Activated T-helper 9 cell treated with anti-CD3 and anti-CD28 coated beads, Interleukin-2, amount 50 U/mL, for 16 hours (primary cell): ENCODE measurements at regions not wholly inside any gene's neighbourhood (a gene's known extent, or its start where the extent isn't known, plus 50 kb on each side); places are given as distances from the start of the nearest gene placed in this dataset.

Experiments
- DNase-seq: peaks from one replicate; pipeline ENCODE4 v3.0.0-alpha.2; 2020; ENCODE audit warnings: low read depth

DNA sequence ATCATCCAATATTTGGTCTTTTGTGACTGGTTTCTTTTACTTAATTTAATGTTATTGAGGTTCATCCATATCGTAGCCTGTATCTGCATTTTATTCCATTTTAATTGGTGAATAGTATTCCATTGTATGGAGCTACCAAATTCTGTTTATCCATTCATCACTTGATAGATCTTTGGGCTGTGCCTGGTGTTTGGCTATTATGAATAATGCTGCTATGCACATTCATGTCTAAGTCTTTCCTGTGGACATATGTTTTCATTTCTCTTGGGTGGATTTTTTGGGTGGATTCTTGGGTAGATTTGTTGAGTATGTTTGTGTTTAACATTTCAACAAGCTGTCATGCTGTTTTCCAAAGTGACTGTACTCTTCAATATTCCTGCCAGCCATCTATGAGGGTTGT is 52.5 kb upstream of the NEDD4L start:
- no peak for DNase-seq

DNA sequence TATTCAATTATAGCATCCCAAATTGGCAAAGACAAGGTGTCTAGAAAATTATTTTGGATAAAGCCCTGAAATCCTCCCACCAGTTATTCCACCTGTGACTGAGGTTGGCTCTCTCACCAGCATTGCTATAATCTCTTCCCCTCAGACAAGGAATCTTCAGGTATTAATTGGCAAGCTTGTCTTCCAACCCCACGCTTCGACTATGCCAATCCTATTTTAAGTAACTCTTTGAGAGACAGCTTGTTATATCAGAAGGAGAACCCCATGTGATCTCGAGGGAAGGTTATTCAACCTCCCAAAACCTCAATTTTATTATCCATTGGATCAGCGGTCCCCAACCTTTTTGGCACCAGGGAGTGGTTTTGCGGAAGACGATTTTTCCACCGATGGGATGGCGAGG is 54.5 kb upstream of the NEDD4L start:
- DNase-seq: no peak

DNA sequence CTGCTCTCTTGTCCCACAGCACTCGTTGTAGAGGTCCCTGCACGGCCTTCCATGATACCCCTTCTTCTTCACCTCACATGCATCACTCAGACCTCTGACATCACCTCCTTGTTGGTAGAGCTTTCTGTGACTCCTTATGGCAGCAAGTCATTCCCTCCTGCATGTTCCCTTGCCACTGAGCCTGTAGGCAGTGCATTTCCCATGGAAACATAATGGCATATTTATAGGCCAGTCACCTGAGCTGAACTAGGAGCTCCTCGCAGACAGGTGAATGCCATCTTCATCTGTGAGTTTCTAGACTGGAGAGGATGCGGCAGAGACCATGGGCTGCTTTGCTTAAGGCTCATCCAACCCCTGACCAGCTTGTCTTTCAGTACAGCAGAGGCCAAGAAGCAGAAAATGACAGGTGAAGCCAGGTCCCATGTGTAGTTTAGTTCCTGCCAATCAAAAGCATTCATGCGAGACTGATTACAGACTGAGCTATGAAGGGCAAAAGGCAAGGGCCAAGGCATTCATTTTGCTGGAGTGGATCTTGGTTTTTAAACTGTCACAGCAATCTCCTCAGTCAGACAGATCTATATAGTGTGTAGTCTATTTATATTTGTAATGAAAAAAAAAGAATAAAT is 59.4 kb upstream of the NEDD4L start:
- no peak for DNase-seq

DNA sequence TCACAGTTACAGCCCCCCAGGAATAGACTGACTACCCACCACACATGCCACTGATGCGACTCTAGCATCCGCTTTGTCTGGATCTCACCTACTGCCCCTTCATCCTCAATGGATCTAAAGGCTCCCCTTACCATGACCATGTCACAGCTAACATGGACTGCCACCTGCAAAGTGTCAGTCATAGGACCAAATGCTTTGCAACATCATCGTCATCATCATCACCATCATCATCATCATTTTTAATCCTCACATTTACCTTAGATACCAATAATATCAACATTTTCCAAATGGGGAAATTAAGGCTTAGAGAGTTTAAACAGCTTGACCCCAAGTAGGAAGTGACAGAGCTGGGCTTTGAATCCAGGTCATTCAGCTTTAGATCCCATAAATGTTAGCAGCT is 60.1 kb upstream of the NEDD4L start:
- no peak for DNase-seq

DNA sequence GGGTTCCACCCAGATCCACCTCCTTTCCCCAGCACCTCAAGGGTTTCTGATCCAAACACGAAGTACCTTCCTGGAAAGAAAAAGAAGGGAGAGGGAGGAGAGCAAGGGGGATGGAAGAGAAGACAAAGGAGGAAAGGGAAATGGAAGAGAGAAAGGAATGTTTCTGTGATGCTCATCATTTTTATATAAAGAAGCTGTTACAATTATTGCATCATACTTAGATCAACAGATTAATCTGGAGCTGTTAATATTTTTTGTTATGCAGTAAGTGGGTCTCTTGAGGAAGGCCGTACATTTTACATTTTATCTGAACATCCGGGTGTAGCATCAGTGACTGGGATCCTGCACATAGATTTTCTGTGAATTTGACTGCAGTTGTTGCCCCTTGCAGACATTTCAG is 60.6 kb upstream of the NEDD4L start:
- no peak for DNase-seq

DNA sequence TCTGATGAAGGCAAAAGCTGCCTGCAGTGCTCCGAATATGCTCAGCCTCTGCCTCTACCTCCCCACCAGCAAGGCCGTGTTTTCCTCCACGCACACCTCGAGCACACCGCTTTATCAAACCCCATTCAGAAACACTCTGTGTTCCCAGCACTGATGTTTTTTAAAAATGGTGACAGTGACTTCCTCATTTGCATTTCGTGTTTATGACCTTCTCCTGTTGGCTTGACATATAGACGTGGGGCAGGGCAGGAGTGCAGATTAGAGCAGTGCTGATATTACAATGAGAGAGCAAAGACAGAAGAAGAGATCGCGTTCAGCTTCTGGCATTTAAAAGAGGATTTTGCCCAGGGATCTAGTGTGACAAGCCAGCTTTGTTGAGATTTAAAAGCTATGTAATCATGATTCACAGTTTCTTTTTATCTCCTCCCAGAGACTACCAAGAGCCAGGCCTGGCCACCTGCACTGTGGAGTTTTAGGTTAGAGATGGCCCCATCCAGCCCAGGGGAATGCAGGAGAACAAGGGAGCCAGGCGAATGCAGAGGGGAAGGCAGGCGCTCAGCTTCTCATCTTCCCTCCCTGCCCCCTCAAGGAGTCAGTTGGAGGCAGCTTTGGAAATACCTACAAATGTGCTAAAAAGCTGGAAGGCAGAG is 61.5 kb upstream of the NEDD4L start:
- no peak for DNase-seq

DNA sequence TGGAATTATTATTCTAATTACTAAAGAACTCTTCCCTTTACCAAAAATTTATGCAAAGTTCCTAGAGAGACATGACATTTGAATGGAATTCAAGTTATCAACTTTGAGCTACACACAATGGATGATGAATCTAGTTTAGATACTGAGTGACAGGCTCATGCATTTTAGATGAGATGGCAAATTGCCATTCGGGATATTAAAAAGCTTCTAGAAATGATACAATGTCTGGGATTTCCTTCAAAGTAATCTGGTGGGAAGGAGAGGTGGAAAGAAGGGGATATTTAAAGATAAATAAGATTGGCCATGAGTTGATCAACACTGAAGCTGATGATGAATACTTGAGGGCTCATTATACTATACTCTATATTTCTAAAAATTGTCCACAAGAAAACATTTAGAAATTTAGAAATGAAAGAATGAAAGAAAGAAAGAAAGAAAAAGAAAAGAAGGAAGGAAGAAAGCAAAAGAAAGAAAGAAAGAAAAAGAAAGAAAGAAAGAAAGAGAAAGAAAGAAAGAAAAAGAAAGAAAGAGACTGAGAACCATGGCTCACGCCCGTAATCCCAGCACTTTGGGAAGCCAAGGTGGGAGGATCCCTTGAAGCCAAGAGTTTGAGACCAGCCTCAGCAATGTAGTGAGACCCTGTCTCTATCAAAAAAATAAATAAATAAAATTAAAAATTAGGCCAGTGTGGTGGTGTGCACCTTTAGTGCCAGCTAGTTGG is 62.6 kb upstream of the NEDD4L start:
- no peak for DNase-seq

DNA sequence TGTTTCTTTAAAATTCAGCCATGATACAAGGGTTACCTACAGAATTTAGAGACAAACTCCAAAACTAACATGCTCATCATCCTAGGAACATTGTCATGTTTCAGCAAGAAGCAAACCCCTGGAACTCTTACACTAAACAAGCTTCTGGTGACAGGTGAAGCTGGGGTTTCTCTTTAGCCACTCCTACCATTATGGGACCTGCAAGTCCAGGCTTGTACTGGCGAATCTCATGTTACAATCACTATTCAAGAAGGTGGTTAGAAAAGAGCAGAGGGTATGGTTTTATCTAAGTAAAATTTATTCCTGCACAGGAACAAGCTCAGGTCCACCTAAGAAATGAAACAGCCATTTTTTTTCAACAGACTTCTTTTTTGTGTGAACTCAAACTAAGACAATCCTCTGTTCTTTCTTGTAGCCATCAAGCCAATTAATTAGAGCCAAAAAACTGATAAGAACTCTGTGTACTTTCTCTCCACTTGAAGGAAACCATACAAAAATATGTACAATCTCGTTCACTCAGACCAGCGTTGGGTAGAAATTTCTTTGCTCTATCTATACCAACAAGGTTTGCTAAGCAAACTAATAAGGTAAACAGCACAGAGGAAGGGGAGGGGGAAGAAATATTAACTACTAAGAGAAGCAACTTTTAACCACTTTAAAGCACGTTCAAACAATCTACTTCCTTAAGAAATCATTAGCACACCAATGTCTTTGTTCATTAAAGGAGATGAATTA is 63.3 kb upstream of the NEDD4L start:
- DNase-seq: no peak

DNA sequence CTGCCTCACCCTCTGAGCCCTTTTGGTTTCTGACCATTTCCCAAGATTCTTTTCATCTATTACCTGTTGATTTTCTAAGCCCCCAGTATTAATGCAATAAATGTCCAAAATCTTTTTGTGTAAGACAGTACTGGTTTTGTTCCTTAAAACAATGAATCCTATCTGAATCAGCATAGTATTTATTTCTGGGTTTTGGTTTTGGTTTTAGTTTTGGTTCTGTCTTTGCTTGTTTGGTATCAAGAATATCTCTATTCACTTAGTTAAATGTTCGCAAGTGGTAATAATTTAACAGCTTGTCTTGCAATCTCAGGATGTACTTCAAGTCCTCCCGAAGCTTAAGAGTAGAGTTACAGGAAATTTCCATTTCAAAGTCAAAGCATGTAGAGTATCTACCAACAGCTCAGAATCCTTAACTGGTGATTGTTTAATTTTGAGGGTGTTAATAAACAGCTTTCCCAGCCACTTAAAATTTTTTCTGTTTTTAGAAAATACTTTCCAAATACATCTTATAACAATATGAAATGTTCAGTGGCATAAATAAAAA is 67.7 kb upstream of the NEDD4L start:
- no peak for DNase-seq

DNA sequence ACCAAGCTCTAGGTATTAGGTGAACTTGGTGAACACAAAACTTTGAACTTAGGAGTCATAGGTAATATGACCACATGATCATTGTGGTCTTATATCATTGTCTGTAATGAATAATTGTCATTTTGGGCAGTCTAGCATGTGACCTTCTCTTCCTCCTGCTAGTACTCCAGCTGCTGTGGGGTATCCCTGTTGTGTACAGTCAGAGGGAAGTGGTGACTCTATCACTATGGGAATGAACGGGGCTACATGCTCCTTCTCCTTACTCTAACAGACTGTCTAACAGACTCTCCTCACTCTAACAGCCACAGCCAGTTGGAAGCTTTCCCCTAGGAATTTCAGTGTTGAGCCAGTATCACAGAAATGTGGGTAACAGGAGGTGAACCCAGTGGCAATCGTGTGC is 68.2 kb upstream of the NEDD4L start:
- no peak for DNase-seq

DNA sequence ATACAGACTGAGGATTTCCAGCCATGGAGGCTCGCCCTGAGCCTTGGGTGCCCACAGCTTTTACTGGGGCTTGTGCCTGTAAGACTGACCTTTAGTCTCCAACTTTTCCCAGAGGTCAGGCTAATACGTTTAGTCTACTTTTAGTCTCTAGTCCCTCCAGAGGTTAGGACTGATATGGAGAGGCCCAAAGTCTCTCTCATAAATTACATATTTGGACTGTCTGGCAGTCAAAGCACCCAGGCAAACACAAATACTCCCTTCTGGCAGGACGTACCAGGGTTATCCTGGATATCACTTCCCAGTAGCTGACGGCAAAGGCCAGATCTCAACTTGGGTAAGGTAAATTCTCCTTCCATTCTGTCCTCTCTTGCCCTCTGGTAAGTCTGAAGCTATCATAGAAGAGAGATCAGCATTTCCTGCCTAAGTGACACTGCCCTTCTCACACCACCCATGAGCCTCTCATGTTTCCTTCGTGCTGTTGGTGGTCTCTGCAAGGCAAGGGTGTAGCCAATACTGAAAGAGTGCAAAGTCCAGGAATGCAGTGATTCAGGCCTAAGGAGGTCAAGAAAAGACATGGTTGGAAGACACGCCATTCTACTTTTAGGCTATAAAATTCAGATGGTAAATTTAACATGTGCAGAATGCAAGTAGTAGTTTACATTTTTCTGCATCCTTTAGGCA is 69.3 kb upstream of the NEDD4L start:
- no peak for DNase-seq

DNA sequence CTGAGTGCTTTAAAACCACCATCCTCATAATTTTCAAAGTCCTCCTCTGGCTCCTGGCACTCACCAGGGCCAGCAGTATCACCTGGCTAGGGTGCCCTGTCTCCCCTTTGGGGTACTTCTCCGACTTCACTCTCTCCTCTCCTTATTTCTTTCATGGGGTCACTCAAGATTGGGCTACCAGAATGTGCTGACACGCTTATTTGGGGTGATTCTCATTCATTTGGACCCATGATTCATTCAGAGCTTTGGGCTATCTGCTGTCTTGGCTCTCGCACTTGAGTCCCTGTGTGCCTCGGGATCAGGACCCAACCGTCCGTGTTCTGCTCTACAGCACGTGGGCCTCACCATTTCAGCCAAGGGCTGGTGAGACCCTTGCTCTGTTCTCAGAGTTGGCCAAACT is 70.1 kb upstream of the NEDD4L start:
- DNase-seq: no peak

DNA sequence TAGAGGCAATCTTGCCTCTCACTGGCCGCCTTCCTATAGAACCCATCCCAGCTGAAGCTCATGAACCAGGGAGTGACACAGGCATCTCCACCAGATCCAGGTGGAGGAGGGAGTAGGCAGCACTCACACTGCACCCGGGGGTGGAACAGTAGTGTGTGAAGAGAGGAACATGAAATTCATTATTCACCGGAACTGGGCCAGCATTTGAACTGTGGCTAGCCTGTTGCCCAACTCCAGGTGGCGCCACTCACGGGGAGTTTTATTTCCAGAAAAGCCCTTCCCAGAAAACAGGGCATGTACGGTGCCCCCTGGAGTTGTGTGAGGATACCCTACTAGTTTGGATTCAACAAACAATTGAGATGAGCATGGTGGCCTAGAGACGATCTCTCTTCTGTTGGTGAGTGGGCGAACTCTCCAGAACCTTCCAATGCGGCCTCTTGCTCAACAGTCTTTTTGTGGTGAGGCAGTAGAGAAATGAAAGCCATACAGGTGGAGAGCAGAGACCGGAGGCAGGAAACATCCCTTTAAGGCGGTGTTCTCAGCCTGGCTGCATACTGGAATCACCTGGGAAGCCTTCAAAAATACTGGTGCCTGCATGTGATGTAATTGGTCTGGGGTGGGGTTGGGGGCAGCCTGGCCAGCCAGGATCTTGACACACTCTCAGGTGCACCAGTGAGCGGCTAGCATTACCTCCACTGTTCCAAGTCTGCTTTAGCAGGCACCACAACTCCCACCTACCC is 73.5 kb upstream of the NEDD4L start:
- no peak for DNase-seq

DNA sequence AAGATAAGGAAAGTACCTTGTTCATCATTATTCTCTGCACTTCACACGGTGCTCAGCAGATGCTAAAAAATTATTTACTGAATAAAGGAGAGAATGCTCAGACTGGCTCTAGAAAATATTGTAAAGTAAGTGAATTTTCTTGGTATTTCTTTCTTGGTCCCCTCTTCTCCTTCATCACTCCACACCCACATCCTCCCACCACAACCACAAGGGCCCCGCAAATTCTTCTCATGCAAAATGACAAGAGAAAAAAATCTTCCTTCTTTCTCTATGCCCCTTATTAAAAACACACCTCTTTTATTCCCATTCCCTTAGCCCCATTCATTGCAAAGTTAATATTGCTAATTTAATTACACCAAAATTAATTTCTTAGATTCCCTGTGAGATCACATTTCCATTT is 74.2 kb upstream of the NEDD4L start:
- DNase-seq: no peak

DNA sequence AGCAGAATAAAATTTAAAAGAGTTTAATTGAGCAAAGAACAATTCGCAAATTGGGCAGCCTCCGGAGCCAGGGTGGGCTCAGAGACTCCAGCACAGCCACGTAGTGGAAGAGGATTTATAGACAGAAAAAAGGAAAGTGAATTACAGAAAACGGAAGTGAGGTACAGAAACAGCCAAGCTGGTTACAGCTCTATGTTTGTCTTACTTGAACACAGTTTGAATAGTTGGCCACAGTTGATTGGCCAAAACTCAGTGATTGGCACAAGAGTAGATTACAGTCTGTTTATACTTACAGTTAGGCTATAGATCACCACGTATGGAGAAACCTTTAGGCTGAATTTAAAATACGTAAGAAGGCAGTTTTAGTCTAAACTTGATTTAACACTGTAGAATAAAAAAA is 78.8 kb upstream of the NEDD4L start:
- no peak for DNase-seq

DNA sequence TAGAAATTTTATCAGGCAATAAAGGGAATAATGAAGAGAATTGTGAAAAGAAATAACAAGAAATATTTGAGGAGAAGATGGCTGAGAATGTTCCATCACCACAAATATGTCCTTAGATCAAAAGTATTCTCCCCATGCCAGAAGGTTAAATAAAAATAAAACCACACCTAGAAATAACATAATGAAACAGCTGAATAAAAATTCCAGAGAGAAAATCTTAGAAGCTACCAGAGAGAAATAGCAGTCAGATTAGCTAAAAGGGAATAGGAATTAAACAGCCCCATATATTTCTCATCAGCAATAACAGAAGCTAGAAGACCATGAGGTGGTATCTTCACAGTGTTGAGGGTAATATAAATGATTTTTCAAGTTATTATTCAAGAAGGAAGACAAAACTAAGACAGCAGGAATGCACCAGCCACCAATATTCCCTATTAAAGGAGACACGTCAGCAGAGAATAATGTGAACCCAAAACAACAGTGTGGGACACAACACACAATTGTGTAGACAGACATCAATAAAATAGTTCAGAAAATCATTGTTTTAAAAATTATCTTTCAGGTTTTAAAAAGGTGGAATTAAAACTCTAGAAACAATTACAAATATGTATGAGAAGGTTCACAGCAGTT is 82.0 kb upstream of the NEDD4L start:
- no peak for DNase-seq

DNA sequence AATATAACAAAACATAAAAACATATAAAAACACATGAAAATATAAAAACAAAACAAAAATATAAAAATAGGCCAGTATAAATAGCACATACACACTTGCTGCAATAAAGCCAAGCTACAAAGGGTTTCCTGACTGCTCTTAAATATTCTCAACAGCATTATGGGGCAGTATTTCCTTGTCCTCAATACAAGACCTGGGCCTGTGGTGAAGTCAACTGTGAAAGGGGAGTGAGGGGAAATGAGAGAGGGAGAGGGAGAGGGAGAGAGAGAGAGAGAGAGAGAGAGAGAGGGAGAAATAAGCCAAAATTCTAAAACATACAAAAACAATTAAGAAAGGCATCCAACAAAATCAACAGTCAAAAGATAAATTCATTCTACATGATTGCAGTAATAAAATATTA is 82.6 kb upstream of the NEDD4L start:
- DNase-seq: no peak

DNA sequence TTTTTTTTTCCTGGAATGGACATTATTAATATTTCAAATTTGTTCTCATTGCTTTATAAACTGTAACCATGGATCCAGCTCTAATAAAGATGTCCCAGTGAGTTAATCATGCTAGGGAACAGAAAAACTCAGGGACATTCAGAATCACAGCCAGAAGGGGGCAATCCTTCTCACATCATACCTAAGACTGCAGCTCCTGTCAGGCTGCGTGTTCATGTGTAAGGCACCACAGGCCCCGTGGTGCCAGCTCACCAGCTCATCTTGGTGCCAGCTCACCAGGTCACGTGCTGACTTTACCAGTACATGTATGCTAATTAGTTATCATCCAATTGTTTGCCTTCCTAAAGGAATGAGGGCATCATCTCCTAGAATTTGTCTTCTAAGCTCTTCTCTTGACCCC is 84.7 kb upstream of the NEDD4L start:
- DNase-seq: no peak

DNA sequence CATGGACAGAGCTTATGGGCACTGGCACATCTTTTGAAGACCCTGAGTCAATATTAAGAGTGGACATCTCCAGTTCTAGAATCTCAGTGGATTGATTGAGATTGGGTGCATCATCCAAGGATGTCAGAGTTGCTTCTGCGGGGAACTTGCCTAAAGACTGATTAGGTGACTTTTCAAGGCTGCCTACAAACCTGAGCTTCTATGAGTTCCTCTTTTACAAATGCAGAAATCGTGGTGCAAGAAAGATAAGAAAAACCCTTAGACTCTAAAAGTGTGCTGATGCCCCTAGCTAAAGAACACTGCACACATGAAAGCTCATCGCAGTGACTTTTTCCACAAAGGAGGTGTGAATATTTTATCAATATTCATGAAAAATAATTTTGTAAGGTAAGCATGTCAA is 86.8 kb upstream of the NEDD4L start:
- DNase-seq: no peak

DNA sequence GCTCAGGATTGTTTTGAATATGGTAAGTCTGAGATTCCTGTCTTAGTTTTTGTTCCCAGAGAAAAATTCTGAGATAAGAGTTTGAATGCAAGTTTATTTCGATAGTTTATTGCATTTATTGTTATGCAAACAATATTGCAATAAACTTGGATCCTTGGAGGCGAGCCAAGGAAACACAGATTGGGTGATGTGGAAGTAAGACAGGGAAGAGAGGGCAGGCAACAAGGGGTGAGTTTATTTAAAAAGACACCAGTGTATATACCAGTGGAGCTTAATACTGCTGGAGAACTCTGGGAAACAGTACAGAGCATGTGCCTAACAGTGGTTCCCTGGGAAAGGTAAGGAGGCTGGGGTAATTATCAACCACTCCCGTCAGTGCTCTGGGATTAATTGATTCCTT is 87.5 kb upstream of the NEDD4L start:
- no peak for DNase-seq

DNA sequence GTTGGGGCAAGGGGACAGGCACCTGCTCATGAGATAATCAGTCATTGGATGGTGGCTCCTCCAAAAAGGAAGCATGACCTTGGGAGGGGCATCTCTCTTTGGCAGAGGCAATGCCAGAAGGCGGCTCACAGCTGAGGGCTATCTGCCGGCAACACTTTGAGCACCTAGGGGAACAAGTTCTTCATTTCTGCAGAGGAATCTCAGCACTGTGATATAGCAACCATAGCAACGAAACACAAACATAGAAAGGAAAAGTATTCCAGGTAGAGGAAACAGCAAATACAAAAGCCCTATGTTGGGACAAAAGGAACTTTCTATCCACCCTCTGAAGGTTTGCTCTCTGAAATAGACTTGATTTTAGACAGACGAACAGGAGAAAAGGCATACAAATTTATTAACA is 89.1 kb upstream of the NEDD4L start:
- no peak for DNase-seq
